GM19455 (cell line): ENCODE measurements at regions not wholly inside any gene's neighbourhood (a gene's known extent, or its start where the extent isn't known, plus 50 kb on each side); places are given as distances from the start of the nearest gene placed in this dataset.

Experiments used
- ATAC-seq: cut with Tn5 transposase; IDR thresholded peaks from one replicate; pipeline ENCODE4 v1.9.1; 2021; ENCODE audit not compliant: unreplicated experiment

DNA sequence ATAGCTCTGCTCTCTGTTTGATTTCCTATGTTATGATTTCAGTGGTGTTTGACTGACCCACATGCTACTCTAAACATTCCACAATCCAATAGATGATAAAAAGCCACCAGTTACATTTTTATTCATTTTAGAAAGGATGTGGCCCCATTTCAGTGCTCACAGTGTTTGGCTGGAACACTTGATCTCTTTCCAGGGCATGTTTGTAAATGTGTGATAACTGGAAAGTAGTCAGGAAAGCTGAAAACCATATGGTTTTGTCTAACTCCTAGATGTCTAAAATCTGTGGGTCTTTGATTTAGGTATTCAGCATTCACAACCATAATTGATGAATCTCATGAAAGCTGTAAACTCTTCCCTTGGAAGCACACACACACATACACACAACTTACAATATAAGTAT, 904.9 kb upstream of the AGA start:
- no peak for ATAC-seq

DNA sequence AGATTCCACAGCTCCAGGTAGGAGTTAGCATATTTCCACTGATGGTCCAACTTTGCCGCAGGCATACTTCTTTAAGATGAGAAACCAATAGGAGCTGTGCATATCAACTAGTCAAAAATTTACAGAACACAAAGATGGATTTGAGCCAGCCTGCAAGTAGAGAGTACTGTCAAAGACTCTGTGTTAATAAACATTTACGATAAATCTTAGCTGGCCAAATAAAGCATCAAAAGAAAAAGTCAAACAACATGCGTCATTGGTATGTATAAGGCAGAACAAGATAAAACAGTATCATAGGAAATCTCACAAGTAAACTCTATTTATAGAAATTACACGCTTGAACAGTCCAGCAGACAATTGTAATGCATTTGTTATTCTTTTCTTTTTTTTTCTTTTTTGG, 907.4 kb upstream of the AGA start:
- ATAC-seq: no peak

DNA sequence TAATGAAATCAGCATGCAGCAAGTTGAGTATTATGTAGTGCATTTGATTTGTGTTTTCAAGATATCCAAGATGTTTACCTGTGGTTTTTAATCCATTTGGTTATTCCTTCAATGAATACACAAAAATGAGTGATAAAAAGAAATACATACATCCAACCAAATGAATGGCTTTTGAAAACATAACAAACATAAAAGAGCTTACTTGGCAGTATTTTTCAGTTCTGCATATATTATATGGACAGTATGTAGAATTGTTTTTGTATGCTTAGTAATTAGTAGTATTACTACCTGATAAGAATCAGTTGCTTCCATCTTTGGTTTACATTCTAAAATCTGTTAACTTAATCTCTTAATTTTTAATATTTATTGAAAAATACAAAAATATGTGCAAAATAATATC, 908.9 kb upstream of the AGA start:
- no peak for ATAC-seq

DNA sequence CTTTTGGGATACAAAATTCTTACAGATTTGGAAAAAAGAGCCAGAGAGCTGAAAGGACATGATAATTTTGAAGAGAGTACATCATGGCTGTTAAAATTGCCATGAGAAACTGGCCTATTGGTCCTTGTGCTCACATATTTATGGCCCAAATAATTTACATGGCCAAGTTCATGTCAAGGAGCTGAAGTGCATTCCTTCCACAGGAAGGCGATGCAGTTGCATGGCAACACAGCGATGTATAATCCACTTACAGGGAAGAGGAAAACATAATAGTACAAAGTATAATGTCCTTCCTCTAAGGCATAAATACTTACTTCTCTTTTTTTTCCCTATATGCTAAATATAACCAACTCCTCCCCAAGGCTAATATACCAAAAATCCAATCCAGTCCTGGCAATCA, 914.5 kb upstream of the AGA start:
- no peak for ATAC-seq

DNA sequence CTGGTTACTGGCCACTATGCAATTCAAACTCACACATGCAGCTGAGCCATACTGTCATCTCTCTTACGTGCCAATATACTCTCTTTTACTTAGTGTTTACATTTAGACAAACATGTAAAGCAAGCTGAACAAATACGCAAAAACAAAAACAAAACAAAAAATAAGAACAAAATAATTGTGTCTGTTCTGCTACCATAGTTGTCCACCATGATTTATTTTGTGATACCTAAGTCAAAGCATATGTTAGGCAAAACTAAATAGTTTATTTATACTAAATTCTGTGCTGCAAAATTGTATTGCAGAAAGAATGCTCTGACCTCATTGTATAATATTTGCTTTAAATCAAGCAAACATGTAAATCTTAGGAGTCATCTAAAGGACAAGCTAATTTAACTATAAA, 943.2 kb upstream of the AGA start:
- ATAC-seq: no peak

DNA sequence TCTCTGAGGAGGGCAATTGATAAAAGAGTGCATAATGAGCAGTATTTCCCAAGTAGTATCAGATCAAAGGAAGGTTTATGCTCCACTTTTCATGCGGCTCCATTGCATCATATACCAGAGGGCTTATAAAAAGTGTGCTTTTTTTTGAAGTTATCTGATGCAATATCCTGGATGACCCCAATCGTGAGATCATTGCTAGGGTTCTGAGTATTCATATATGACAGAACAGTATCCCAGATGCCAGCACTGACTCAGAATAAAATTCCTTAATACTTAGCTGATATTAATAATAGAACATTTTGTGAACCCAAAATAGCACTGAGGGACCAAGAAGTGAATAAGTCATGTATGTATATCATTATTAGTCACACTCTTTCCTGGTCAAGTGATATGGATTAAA, 945.5 kb upstream of the AGA start:
- ATAC-seq: no peak

DNA sequence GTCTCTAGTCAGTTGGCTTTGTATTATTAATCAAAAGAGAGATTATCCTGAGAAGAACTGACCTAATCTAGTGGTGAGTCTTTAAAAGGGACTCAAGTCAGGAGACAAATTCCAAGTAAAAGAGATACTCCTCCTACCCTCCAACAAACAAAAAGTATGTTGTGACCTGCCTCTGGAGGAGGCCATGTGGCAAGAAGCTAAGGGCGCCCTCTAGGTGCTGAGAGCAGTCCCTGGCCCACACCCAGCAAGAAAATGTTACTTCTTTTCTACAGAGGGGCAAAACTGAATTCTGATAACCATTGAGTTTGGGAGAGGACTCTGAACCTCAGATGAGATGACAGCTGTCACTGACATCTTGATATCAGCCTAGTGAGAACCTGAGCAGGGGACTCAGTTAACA, 953.6 kb upstream of the AGA start:
- ATAC-seq: no peak

DNA sequence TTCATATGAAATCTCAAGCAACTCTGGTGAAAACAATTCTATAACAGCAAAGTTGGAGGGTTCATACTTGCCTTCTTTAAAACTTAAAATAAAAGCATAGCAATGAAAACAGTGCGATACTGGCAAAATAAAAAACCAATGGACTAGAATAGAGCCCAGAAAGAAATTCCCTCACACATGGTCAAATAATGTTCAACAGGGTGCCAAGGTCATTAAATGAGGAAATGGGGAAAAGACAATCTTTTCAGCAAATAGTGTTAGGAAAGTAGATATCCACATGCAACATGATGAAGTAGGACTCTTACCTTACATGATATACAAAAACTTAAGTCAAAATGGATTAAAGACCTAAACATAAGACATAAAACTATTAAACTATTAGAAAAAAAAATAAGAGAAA, 970.2 kb upstream of the AGA start:
- no peak for ATAC-seq

DNA sequence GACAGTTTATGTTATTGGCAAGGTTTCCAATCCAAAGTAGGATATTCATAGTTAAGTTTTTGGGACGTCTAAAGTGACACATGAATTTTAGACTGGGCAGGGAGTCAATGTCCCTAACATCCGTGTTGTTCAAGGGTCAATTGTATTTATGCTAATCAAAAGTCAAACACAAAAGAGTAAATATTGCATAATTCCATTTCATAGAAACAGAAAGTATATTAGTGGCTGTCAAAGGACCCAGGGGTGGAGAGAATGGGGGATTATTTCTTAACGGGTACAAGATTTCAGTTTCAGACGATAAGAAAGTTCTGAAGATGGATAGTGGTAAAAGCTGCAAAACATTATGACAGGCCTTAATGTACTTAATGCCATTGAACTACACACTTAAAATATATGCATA, 971.8 kb upstream of the AGA start:
- no peak for ATAC-seq

DNA sequence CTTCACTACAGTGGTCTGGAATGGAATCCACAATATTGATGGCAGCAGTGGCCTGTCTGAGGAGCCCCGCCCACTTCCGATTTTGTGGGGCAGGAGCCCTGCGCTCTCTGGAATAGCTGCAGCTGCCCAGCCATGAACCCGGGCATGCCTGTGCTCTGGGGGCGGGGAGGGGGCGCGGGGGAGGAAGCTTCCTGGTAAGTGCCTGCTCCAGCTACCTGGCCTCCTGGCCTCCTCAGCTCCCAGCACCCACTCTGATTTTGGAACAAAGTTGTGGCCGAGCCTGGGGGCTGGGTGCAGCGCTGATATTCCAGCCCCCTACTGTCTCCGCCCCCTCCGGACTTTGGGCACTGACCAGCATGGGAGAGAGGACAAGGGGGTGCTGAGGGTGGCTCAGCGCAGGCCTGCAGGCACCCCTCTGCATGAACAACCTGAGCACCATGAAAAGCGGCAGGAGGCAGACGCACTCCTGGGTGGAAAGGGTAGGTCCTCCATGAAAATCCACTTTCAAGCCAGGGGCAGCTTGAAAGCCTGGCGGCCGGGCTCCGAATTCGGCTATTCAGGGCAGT, 972.7 kb upstream of the AGA start:
- ATAC-seq: no peak

DNA sequence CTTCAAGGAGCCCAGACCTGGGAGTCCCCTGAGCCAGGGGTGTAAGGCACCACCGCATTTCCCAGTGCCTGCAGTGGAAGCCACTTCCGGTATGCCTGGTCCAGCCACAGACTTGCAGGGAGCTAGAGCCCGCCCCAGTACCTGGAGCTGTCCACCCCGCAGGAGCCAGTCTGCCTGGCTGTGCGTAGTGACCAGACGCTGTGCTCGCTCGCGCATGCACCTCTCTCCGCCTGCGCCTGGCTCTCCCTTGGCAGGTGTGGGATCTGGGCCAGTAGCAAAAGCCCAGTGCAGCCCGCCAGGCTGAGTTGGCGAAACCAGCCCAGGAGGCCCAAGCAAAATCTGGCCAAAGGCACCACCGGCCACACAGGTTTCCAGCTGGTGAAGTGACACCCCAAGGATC, 973.7 kb upstream of the AGA start:
- no peak for ATAC-seq

DNA sequence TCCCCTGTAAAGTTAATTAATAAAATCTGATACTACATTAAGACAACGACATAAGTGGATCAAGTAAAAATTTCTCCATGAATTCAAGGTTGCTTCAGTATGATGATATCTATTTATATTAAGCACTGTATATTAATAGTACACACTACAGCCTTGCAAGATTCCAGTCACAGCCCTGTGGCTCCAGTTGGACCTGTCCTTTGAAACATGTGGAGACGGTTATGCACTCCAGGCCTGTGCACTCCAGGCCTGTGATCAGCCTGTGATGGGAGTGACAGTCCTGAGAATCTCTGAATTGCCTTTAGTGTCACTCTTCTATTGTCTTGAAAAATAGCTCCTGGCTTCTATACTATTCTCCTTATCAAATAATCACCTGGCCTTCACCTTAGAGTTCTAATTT, 981.1 kb upstream of the AGA start:
- ATAC-seq: no peak

DNA sequence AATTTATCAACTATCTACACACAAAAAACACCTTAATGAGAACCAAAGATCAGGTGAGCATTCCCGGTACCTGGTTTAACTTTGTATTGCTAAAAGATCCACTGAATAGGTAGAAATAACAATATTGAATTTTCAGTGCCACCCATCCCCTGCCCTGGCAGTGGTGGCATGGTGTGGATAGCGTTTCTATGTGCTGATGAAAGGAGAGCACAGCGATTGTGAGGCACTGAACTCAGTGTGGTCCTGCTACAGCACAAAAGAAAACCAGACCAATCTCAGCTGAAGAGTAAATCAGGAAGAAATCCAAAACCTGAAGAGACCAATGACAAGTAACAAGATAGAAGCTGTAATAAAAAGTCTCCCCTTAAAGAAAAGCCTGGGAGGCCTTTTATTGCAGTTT, 984.6 kb upstream of the AGA start:
- ATAC-seq: no peak

DNA sequence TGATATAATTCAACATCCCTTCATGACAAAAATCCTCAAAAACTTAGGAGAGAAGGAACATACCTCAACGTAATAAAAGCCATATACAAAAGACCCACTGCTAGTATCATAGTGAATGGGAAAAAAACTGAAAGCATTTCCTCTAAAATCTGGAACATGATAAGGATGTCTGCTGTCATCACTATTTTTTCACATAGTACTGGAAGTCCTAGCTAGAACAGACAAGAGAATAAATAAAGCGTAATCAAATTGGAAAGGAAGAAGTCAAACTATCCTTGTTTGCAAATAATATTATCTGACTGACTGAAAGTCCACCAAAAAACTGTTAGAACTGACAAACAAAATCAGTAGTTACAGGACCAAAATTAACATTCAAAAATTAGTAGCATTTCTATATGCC, 985.4 kb upstream of the AGA start:
- ATAC-seq: no peak

DNA sequence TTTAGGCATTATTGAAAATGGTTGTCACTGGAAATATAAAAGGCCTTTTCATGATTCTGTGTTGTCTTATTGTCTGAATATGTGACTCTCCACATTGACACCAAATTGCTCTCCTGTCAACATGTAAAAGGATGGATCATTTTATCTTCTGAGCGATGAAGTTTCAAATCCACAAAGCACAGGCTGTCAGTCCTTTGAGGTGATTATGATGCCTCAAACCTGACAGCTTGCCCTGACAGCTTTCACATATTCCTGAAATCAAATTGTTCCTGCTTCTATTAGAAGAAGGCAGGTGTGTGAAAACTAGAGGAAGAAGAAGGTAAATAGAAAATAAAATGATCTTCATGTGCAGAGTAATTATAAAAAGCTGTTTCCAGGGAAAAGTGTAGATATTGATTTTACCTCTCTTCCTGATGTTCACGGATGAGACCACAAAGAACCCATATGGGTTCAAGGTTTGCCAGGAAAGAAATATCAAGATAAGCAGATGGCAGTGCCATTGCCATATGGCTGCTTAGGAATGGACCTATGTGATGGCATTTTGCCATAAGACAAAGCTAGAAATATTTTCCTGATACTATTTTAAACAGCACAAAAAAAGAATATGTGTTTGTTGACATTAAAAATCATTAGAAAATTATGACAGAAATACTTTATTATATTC, 1006.3 kb upstream of the AGA start:
- ATAC-seq: no peak

DNA sequence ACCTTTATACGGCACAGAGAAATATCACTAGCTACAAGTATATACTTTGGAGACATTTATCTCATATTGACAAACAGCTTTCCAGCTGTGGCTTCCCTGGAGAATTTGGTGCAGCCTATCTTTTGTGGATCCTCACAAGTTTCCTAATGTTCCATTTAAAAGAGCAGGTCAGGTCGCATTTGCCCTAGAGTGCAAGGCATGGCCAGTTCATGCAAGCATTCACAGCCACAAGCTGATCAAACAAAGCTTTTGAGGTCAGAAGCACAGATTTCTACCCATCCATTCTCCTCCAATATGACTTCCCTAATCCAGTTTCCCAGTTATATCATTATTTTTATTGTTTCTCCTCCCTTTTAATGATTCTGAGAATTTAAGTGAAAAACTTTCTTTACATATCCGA, 1008.4 kb upstream of the AGA start:
- no peak for ATAC-seq

DNA sequence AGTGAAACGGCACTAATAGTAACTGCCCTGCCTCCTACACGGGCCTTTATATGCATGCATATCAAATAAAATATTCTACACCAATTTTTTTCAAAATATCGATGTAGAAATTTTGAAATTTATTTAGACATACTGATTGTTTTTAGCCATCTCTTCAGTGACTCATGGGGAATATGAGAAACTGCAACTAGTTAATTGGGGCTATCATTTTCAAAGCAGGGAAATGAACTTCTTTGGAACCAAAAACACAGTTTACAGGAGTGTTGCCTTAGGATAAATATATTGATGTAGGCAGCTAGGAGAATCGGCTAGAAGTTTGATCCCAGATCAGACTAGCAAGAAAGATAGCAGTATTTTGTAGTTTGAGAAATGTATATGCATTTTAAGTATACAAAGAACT, 1010.8 kb upstream of the AGA start:
- ATAC-seq: no peak

DNA sequence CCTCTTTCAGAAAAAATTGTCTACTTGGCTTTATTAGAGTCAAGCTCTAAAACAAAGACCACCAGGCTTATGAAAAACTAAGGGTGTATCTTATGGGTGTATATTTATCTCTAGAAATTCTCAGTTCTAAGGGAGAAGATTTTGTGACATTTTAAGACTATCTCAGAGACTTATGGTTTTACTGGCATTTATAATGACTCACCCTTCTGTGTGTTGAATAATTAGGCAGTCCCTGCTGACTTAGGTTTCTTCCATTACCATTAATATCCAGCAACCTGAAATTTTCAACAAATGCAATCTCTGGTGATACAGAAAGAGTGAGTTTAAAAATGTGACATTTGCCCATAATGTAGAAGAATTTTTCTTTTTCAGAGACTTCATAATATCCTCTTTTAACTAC, 1015.0 kb upstream of the AGA start:
- no peak for ATAC-seq

DNA sequence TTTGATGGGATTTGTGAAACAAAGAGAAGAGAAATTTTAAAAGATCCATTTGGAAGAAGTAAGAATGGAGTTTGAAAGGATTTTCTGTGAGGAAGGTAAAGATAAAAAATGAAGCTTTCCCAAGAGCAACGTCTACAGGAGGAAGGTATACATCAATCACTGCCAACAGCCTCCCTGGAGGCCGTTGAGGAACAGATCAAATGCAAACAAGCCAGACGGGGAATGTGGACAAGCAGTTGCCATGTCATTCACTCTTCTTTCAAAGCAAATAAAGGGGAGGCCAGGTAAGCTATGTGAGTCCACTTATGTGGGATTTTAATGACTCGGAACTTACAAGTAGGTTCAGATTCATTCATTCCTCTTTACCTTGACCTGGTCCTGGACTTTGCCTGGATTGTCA, 1020.5 kb upstream of the AGA start:
- no peak for ATAC-seq

DNA sequence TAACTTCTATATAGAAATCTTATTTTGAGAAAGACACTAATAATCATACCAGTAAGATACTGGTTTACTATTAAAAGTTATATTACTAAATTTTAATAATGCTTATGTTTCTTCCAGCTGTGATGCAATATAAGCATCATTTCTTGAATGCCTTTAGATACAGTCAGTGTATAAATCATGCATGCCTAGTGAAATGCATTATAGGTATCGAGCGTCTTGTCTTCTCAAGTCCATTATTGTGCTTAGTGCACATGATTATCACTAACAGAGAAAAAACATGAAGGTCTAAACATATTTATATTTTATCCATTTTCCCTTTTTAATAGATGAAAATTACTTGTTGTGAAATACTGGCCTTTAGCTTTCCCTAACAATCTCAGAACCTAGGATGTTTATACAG, 1021.5 kb upstream of the AGA start:
- no peak for ATAC-seq

DNA sequence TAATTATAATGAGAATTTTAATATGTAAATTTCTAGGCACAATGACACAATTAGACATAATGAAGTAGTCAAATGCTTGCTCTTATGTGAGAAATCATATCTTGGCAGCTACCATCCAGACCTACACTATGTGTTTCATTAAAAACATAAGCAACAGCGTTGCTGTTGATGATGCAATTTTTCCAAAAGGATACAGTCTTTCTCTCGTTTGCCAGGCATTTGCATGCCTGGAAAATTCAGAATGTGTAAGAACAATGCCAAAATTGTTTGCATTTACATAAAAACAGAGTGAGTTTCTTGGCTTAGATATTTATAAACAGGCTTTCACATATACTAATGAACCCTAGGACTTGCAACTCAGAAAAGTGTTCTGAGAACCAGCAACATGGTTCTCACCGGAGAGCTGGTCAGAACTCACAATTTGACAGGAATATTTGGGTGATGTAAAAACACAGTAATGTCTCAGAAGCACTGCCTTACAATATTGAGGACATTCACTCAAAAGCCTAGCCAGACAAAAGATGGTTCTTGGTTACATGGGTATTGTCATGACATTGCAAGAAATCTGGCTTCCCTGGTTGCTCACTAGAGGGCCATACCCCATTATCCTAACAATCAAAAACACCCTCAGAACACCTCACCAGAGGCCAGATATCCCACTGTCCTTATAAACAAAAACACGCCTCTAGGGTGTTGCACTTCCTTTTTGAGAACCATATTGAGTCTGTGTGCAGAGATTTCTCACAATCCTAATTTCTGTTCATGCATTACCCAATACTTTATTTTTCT, 1029.0 kb upstream of the AGA start:
- no peak for ATAC-seq

DNA sequence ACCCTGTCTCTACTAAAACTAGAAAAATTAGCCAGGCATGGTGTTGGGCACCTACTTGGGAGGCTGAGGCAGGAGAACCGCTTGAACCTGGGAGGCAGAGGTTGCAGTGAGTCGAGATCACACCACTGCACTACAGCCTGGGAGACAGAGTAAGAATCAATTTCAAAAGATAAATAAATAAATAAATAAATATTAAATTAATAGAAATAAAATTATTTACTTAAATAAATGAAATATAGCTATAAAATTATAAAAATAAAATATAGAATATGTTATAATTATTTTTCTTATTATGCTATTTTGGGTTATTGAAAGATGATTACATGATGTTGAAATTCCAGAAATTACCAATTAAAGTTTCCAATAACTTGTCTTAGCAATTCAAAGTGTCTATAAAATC, 1029.8 kb upstream of the AGA start:
- no peak for ATAC-seq

DNA sequence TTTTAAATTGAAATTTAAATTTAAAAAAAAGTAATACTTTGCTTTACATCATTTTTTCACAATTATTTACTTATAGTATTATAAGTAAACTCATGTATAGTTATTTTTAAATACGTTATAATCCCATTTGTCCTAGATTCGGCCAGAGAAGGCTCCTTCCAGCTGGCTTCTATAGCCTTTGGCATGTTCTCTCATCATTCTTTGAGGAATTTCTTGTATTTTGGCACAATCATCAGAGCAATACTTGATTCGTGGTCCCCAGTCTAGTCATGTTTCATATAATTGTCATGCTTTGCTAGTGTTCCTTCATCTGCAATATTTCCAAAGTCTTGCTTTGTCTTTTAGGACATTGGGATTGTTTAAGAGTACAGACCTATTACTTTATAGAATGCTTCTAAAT, 1037.9 kb upstream of the AGA start:
- ATAC-seq: no peak
